Erythroblast (primary cell): ENCODE measurements at regions not wholly inside any gene's neighbourhood (a gene's known extent, or its start where the extent isn't known, plus 50 kb on each side); places are given as distances from the start of the nearest gene placed in this dataset.

Source experiments
- GATA1 ChIP-seq: IDR thresholded peaks from 2 replicates; pipeline ENCODE4 v1.6.1; 2011; ENCODE audit warnings: low read depth, mild to moderate bottlenecking, control low read depth, low read length, moderate library complexity
- POLR2A ChIP-seq: IDR thresholded peaks from 2 replicates; pipeline ENCODE4 v1.6.1; 2011; ENCODE audit warnings: mild to moderate bottlenecking, low read length

- no peak for TF ChIP-seq POLR2A
- no peak for TF ChIP-seq GATA1
Observed at GRCh38 chr2:23285091-23285800, 99.7 kb upstream of the KLHL29 start.
